Vagina (tissue), 2 donors: ENCODE measurements at regions not wholly inside any gene's neighbourhood (a gene's known extent, or its start where the extent isn't known, plus 50 kb on each side); places are given as distances from the start of the nearest gene placed in this dataset.

Source experiments
- POLR2A ChIP-seq, 2 donors: fragments of 450-650 bp; IDR thresholded peaks; one replicate each; pipeline ENCODE4 v1.6.1; 2017; ENCODE audit warnings: antibody characterized with exemption in 2 of 2, mild to moderate bottlenecking in 2 of 2, moderate library complexity in 2 of 2
- TF ChIP-seq, protein P1 (sequence below), 3 experiments: fragments of 450-650 bp in 2 of 3; fragments of 200-600 bp in 1 of 3; sonication (generic) in 1 of 3; IDR thresholded peaks; one replicate each; pipeline ENCODE4 v1.5.1; 2017 to 2019; ENCODE audit warnings: antibody characterized with exemption in 3 of 3, mild to moderate bottlenecking in 2 of 3, moderate library complexity in 2 of 3

DNA sequence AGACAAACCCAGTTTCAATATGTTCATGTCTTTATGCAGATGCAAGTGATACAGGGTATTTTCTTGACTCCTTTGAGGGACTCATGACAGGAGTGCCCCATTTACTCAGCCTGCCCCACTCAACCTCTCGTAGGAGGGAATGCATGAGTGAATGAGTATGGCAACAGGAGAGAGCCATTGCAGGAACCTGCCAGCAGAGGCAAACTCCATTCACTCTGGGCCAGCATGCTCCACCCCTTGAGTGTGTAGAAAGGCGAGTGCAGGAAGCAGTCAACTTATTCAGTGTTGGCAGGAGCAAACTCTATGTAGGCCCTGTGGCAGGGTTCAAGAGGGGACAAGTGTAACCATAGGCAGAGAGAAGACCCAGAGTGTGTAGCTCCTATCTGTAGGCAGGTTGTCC lies 1526.3 kb downstream of the PLA2G4A start:
- TF ChIP-seq, protein P1, sequence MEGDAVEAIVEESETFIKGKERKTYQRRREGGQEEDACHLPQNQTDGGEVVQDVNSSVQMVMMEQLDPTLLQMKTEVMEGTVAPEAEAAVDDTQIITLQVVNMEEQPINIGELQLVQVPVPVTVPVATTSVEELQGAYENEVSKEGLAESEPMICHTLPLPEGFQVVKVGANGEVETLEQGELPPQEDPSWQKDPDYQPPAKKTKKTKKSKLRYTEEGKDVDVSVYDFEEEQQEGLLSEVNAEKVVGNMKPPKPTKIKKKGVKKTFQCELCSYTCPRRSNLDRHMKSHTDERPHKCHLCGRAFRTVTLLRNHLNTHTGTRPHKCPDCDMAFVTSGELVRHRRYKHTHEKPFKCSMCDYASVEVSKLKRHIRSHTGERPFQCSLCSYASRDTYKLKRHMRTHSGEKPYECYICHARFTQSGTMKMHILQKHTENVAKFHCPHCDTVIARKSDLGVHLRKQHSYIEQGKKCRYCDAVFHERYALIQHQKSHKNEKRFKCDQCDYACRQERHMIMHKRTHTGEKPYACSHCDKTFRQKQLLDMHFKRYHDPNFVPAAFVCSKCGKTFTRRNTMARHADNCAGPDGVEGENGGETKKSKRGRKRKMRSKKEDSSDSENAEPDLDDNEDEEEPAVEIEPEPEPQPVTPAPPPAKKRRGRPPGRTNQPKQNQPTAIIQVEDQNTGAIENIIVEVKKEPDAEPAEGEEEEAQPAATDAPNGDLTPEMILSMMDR (IDR thresholded peaks at IDR 0.05) = no peak
- no peak for TF ChIP-seq POLR2A (IDR thresholded peaks at IDR 0.05)
